SK-N-SH (cell line): ENCODE measurements at regions not wholly inside any gene's neighbourhood (a gene's known extent, or its start where the extent isn't known, plus 50 kb on each side); places are given as distances from the start of the nearest gene placed in this dataset.

ENCODE experiments used
- EP300 ChIP-seq, 2 experiments: IDR thresholded peaks; 2 replicates each; pipeline versions ENCODE4 v1.4.0 to v1.6.1; 2012; ENCODE audit warnings: borderline replicate concordance in 1 of 2, low read depth in 1 of 2, low read length in 1 of 2
- GATA2 ChIP-seq: sonication (generic); formaldehyde crosslinking; IDR thresholded peaks from 2 replicates; pipeline ENCODE4 v1.5.0; 2020; ENCODE audit warnings: mild to moderate bottlenecking, missing genetic modification reagents
- JUND ChIP-seq: IDR thresholded peaks from 2 replicates; pipeline ENCODE4 v1.4.0; 2012
- MEF2A ChIP-seq: IDR thresholded peaks from 2 replicates; pipeline ENCODE4 v1.4.0; 2012; ENCODE audit warnings: low read depth, borderline replicate concordance
- POLR2AphosphoS5 ChIP-seq: IDR thresholded peaks from 2 replicates; pipeline ENCODE4 v1.6.1; 2012; ENCODE audit warnings: low read depth, low read length
- RAD21 ChIP-seq: IDR thresholded peaks from 2 replicates; pipeline ENCODE4 v1.6.1; 2012; ENCODE audit warnings: mild to moderate bottlenecking, low read length
- REST ChIP-seq: IDR thresholded peaks from 2 replicates; pipeline ENCODE4 v1.6.1; 2012; ENCODE audit warnings: mild to moderate bottlenecking, low read depth, low read length, moderate library complexity
- SIN3A ChIP-seq: IDR thresholded peaks from 2 replicates; pipeline ENCODE4 v1.6.1; 2012; ENCODE audit warnings: low read depth, mild to moderate bottlenecking, low read length, moderate library complexity, borderline replicate concordance
- USF2 ChIP-seq: fragments of 150-350 bp; IDR thresholded peaks from 2 replicates; pipeline ENCODE4 v1.6.1; 2017; ENCODE audit warnings: antibody characterized with exemption, low read length, low read depth, borderline replicate concordance
- YY1 ChIP-seq: IDR thresholded peaks from 2 replicates; pipeline ENCODE4 v1.4.0; 2012; ENCODE audit warnings: low read depth, mild to moderate bottlenecking
- TF ChIP-seq, protein P1 (sequence below): fragments of 200-600 bp; sonication (generic); IDR thresholded peaks from 2 replicates; pipeline ENCODE4 v1.6.1; 2017; ENCODE audit warnings: antibody characterized with exemption, mild to moderate bottlenecking, moderate library complexity
- TF ChIP-seq, protein P2 (sequence below): IDR thresholded peaks from 2 replicates; pipeline ENCODE4 v1.4.0; 2012; ENCODE audit warnings: low read depth

GRCh38 chr1:87451229-87451920 is 122.7 kb downstream of the LMO4 start:
- TF ChIP-seq MEF2A (no peak), YY1 (no peak), USF2 (no peak), SIN3A (no peak), RAD21 (no peak), REST (no peak), GATA2 (no peak), POLR2AphosphoS5 (no peak), JUND (no peak), EP300 (IDR thresholded peaks at IDR 0.05; ENCODE audit: borderline replicate concordance in 1 of 2, low read depth in 1 of 2, low read length in 1 of 2) (no peak)
- TF ChIP-seq, protein P1, sequence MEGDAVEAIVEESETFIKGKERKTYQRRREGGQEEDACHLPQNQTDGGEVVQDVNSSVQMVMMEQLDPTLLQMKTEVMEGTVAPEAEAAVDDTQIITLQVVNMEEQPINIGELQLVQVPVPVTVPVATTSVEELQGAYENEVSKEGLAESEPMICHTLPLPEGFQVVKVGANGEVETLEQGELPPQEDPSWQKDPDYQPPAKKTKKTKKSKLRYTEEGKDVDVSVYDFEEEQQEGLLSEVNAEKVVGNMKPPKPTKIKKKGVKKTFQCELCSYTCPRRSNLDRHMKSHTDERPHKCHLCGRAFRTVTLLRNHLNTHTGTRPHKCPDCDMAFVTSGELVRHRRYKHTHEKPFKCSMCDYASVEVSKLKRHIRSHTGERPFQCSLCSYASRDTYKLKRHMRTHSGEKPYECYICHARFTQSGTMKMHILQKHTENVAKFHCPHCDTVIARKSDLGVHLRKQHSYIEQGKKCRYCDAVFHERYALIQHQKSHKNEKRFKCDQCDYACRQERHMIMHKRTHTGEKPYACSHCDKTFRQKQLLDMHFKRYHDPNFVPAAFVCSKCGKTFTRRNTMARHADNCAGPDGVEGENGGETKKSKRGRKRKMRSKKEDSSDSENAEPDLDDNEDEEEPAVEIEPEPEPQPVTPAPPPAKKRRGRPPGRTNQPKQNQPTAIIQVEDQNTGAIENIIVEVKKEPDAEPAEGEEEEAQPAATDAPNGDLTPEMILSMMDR, result no peak
- TF ChIP-seq, protein P2, sequence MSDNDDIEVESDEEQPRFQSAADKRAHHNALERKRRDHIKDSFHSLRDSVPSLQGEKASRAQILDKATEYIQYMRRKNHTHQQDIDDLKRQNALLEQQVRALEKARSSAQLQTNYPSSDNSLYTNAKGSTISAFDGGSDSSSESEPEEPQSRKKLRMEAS, result no peak
